Activated T-cell treated with anti-CD3 and anti-CD28 coated beads for 4 hours (primary cell): ENCODE measurements at regions not wholly inside any gene's neighbourhood (a gene's known extent, or its start where the extent isn't known, plus 50 kb on each side); places are given as distances from the start of the nearest gene placed in this dataset.

Experiments
- DNase-seq: peaks from one replicate; pipeline ENCODE4 v3.0.0-alpha.2; 2020

DNA sequence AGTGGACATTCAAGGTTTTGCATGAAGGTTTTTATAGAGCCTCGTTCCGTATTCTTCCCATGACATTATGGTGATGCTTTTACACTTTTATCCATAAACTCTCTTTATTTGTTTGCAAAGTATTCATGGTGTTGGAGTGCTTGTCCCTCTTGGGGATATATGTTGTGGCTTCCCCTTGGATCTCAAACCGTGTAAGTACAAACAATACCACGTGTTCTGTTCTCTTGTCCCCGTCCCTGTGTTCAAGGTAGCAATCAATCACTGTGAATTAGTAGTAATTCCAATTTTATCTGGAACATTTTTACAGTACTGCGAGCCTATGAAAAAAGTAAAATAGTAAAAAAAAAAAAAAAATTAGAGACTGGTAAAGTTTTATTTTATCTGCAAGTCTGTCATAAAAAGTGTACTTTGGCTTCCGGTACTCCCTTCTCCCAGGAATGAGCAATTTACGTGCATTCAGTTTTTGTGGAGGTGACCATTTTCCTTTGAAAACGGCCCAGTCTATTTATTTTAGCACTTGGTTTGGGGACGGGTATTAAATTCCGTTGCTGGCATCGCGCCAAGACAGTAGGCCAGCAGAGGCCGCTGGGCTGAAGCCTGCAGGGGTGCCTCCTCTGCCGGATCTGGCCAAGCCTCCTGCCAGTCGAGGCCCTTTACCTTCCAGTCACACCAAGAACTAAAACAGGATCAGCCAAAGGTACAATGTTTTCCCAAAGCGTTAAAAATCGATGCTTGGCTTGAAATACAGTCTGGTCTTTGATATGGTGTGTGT, 175.7 kb downstream of the SOCS6 start:
- no peak for DNase-seq

DNA sequence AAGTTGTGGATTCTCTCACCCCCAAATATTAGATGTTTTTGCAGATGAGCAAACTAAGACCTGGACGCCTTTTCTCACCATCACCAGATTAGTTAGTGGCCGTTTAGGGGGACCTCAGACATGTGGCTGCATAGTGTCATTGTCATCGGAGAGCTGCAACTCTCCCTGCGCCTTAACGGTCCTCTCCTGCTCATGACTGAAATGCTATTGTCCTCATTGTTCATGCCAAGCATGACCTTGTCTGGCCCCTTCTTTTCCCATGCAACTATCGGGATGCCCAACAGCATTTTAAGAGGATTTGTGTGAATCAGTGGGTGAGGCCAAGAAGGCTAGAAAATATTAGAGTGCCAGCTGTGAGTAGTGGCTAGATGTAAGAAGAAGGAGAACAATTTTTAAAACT, 174.2 kb downstream of the SOCS6 start:
- DNase-seq, result no peak

DNA sequence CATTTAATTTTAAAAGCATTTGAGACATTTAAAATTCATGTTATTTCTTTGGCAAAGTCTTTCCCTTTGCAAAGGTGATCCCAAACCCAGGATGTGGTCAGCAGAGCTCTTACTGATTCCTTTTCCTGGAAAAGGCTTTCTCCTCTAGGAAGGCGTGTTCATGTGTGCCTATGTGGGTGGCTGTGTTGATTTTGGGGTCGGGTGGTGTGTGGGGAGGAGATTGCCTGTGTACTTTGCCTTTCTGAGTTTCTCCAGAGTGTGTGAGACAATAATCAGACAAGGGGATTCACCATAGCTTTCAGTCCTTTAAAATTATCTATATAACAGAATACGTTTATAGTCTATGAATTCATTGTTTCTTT, 173.2 kb downstream of the SOCS6 start:
- no peak for DNase-seq

DNA sequence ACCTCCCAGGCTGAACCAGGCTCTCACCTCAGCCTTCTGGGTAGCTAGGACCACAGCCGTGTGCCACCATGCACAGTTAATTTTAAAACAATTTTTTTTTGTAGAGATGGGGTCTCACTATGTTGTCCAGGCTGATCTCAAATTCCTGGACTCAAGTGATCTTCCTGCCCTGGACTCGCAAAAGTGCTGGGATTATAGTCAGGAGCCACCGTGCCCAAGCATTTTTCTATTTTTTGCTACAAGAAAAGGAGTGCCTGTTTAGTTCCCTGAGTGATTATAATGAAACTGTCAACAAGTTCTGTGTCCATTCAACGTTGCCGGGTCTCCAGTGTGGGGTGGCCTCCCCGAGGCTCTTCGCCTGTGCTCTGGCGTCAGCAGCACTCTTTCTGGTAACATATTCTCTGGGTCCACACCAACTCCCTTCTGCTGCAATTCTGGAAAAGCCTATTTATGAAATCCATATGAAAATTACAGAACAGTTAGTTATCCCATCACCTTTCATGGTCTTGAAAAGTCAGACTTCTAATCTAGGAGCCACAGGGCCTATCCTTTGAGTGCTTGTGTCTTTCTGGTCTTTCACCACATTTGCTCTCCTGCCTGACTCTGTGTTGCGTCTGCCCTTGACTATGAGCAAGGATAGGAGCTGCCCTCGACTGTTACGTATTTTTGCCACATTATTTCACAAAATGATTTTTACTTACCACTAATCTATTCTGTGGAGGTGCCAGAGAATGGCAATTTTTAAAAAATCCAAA, 172.7 kb downstream of the SOCS6 start:
- DNase-seq, result no peak

DNA sequence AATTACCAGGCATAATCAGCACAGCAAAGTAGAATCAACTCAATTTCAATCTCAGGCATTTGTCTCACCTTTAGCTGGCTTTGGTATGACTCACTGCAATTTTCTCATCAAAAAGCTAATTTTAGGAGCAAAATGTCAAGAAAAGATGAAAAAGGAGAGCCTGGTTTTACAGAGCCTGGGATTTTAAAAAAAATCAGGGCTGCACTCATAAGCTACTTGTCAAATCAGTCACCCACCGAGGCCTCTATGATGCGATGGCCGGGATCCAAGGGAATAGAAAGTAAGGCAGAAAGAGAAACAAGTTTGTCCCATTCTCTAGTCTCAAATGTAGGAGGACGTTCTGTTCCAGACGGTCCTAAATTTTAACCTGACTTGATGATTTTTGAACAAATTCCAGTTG, 170.9 kb downstream of the SOCS6 start:
- DNase-seq, result no peak

DNA sequence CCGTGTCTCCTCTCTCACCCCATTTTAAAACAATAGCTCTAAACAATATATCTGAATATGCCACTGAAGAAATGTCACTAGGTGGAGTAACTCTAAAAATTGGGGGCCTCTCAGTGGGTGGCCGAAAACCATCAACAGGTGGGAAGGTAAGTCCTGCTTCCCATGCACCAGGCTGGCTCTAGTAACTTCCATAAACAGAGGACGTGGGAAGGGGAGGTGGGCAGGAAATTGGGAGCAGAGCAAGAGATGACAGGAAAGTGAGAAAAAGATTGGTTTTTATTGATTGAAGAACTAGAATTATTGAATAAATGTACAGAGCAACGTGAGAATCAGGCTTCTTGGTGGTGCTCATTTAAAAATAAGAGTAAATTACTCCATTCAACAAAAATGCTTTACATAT, 170.4 kb downstream of the SOCS6 start:
- no peak for DNase-seq

DNA sequence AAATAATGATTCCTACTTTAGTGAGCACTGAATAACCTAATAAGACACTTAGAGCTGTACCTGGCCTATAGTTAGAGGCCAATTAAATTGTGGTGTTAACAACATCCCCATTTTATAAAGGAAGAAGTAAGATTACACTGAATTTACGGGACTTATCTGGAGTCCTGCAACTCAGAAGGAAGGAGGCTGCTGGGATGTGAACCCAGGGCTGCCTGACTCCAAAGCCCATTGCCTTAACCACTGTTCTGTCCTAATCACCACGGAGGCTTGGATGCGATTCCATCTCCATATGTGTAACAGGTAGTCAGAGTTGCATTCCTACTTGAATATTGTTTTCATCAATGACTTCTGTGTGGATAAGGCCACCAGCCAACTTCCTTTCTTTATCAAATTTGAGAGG, 168.9 kb downstream of the SOCS6 start:
- DNase-seq, result no peak

DNA sequence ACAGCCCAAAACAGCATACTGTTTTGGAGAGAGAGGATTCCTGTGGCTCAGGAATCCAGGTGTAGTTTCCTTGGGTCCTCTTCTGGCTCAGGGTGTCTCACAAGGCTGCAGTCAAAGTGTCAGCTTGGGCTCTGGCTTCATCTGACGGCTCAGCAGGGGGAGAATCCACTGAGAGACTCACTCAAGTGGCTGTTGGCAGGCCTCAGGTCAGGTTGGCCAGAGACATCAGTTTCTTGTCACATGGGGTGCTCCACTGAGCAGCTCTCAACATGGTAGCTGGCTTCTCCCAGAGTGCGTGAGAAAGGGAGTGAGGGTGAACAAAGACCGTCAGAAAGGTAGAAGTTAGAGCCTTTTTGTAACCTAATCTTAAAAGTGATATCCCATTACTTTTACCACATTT, 168.4 kb downstream of the SOCS6 start:
- no peak for DNase-seq

DNA sequence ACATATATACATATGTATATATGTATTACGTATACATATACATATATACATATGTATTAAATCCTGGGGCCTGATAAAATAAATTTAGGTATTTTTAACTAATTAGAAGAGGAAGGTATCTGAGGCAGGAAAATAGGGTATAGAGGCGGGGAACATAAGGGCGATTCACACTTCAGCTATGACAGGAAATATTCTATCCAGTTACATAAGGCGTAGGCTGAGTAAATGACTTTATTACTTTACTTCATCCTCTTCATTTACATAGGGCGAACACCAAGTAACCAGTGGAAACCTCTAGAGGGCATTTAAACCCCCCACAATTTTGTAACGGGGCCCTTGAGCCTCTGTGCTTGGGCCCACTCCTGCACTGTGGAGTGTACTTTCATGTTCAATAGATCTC, 167.5 kb downstream of the SOCS6 start:
- DNase-seq, result no peak

DNA sequence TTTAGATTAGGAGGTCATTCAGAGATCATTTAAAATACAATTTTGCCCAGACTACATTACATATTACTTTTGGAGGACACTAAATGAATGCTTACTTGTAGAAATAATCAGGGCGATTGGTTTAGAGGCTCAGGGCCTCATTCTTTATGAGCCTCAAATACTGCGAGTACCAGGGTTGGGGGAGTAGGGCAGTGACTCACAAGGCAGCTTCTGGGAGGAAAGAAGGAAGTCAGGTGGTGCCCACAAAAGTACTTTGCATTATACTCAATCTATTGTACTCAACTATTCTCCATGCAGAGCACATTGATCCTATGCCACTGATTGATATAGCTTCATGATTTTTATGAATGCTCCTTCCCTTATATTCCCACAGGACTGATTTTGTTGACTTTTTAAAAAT, 166.9 kb downstream of the SOCS6 start:
- no peak for DNase-seq

DNA sequence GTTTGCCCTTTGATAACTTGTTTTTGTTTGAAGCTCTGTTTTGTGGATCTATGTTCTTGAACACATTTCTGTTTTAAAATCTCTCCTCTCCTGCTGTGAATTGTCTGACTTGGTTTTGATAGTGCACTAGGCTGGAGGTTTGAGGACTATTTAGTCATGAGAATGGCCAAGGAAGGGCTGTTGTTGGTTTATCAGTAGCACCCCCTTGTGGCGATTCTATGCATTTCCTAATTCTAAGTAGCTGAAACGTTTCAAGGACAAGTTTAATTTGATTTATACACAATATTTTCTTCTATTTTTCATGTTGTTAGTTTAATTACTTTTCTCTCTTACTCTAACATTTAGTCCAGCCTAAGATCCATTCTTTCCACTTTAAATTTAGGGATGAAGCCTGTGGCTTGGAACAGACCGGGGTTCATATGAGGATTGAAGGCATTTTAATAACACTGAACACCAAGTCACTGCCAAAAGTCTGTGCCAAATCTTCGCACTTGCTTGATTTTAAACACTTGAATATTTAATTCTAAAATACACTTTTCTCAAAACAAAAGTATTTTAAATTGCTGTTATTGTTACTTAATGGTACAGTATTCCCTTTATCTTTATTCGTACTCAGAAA, 166.0 kb downstream of the SOCS6 start:
- DNase-seq, result no peak

DNA sequence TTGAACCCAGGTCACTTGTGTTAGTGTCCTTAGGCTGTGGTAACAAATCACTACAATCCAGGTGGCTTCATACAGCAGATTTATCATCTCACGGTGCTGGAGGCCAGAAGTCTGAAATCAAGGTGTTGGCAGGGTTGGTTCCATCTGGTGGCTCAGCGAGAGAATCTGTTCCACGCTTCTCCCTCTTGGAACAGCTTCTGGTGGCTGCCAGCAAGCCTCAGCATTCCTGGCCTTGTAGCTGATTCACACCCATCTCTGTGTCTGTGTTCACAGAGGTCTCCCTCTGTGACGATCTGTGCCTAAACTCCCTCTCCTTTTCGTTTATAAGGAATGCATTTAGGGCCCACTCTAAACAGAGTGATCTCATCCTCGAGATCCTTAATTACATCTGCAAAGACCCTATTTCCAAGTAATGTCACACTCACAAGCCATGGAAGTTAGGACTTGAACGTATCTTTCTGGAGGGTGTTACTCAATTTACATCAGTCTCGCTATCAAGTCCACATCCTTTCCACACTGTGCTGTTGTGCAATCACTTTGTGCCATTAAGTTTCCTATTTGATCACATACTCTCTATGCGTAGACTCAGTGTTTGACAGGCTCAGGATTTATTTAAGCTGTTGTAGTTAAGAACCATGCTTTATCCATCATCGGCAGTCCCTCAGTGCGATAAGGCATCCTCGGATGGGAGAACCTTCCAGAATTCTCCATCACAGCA, 164.4 kb downstream of the SOCS6 start:
- DNase-seq, result no peak

DNA sequence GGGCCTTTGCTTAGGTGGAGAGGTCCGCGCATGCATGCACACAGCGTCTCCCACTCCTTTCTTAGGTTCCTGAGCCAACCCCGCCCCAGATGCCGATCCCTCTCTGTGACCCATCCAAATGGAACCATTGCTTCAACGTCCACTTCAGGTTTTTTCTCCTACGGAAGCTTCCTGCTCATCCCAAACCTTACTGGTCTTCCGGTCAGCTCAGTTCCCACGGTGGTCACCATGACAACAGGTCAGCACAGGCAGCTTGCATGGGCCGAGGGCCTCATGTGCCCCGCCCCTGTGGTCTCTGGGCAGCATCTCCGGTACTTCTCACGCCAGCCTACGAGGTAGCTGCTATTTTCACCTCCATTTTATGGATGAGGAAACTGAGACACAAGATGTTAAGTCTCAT, 163.7 kb downstream of the SOCS6 start:
- DNase-seq, result no peak

DNA sequence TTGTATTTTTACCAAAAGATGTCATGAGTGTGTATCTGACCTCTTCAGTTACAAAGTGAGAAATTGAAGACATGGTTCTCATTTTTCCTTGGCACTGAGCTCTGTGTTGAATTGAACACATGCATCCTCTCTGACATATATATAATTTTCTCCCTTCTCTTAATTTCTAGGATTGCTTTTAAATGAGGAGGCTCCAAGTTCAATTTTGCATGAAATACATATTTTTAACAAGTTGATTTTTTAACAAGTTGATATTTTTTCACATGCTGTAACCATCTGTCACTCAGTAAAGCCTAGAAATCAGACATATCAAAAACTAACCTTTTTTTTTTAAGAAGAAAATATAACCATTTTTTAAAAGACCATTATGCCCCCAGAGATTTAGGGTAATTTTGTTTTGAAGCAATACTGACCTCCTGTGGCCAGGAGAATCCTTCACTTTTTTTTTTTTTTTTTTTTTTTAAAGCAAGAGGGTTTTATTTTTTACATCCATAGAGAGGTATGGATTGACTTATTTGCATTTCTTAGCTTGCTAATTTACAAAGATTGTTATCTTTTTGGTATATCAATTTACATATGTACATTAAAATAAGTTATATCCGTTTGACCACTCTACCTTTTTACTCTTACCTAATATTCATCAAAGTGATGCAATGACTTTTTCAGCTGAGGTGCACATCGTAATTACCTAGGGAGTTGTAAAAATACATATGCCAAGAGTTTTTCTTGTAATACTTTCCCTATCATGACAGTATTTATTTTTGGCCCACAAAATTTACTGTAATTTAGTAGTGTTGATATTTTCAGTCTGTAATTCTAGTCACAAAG, 161.8 kb downstream of the SOCS6 start:
- DNase-seq, result no peak

DNA sequence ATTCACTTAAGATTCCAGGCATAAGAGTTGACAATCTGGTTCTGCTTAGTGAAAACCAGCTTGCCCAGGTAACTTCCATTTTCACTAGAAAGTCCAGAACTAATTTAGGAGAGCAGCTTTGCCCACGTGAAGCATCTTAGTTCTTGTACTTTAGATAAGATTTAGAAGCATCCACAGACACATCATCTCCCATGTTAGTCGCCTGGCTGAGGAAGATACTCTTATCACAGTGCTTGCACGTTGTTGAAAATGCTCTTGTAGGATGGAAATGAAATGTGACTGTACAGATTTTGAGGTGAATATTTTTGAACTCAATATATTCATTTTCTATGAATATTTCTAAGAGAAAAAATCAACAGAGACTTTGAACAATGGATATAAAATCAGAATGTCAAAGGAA, 159.7 kb downstream of the SOCS6 start:
- DNase-seq, result no peak

DNA sequence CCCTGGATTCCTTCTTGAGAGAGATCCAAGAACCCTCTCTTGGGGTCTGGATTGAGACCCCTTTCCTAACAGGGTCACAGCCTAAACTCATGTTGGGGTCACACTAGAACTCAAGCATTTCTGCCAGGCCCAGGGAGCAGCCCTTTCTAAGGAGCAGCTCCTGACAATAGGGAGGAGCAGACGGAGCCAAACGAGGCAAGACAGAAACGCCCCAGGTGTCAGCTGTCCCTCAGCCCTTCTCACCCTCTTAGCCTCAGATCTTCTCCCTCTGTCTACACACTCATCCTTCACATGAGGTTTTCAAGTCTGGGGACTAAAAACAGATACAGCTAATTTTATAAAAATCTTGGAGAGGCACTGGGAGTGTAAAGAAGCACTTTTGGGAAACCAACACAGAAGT, 157.2 kb downstream of the SOCS6 start:
- DNase-seq, result no peak

DNA sequence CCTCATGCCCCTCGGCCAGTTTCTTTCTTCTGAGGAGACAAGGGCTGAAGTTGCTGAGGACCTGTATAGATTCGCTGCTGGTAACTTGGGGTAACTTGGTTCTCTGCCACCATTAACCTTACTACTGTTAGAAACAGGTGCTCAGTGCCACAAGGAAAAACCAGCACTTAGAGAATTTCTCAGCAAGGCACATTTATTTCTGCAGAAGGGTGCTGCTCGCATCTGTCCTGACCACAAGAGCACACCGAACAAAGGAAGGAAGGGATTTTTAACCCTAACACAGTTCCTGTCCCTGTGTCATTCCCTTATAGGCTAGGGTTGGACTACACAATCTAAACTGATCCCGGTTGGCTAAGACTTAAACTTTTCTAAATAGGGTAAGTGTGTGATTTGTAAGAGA, 154.1 kb downstream of the SOCS6 start:
- no peak for DNase-seq

DNA sequence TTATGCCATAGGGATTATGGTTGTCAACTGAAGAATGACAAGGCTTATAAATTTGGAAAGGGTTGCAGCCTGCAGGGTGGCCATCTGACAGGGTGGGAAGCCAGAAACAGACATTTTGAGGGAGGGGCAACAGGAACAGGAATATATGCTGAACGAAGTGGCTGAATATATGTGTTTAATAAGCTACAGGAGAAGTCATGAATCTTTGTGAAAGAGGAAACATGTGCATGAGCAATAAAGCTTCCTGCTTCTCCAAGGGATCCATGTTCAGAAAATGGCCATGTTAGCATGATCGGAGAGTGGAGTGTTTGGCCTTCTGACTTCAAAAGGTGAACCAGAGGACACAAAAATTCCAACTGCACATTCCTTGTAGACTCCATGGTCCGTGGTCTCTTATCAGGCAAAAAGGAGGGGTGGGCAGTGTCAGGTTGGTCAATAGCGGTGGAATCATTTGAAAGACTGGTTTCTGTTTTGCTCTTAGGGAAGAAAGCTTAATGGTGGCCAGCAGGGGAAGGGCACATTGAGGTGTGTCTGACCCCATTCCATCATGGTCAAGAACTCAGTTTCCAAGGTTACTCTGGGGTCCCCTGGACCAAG, 144.1 kb downstream of the SOCS6 start:
- no peak for DNase-seq

DNA sequence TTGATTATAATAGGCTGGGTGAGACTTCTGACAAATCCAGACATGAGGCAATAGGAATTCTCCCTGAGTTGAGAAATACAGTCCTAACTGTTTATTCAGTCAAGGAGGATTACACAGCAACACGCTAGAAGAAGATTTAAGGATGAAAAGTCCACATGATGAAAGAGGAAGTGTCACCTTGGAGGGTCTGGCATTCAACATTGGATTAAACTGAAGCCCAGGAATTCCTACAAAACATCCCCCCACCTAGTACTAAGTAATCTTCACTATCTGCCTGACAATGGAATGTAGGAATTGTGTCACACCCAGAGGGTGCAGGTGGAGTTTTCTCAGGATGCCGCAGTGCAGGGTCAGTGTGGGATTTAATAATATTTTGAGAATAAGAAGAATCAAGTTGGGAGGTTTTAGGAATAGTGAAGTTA, 142.4 kb downstream of the SOCS6 start:
- no peak for DNase-seq

DNA sequence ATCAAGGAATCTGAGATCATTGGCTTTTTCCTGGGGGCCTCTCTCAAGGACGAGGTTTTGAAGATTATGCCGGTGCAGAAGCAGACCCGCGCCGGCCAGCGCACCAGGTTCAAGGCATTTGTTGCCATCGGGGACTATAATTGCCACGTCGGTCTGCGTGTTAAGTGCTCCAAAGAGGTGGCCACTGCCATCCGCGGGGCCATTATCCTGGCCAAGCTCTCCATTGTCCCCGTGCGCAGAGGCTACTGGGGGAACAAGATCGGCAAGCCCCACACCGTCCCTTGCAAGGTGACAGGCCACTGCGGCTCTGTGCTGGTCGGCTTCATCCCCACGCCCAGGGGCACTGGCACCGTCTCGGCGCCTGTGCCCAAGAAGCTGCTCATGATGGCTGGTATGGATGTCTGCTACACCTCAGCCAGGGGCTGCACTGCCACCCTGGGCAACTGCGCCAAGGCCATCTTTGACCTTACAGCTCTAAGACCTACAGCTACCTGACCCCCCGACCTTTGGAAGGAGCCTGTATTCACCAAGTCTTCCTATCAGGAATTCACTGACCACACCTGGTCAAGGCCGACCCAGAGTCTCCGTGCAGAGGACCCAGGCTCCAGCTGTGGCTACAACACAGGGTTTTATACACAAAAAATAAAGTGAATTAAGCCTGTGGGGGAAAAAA, 141.8 kb downstream of the SOCS6 start:
- DNase-seq, result no peak

DNA sequence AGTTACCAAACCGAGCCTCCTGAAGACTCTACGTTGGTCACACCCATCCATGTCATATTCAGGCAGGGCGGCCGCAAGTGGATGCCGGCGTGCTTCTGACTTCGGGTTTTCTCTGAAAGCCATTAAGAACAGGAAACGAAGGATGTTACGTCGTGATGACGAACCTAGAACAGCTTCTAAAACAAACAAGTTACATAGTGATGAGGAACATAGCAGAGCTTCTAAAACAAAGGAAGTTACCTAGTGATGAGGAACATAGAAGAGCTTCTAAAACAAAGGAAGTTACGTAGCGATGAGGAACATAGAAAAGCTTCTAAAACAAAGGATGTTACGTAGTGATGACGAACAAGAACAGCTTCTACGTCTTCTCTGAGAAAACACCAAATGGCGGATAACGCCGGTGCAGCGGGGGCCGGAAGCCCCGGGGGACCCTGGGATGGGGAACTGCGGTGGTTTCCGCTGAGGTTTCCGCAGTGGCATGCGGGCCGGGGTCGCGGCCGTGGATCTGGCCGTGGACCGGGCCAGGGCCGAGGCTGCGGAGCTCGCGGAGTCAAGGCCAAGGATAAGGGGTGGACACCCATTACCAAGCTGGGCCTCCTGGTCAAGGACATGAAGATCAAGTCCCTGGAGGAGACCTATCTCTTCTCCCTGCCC, 141.1 kb downstream of the SOCS6 start:
- no peak for DNase-seq
